Calu3 (cell line): ENCODE measurements at regions not wholly inside any gene's neighbourhood (a gene's known extent, or its start where the extent isn't known, plus 50 kb on each side); places are given as distances from the start of the nearest gene placed in this dataset.
A peak's percentile ranks its signal among the peaks of the same experiment; 100 is the strongest.
"Not testable (repeated sequence)": the region's sequence is repeated elsewhere in the genome, so short reads cannot be mapped to it uniquely, and the experiment has no call there.

Experiments used
- BruUV-seq: library from RNA; stranded (reverse); fragments of 400-500 nt; replicated peaks from 2 replicates; lab custom pipeline; 2021; lab: Mats Ljungman, UMichigan
- CTCF ChIA-PET: fragments of 300-600 bp; sonication (Branson Sonifier 250); formaldehyde crosslinking; loops from one replicate; lab custom pipeline; 2022; ENCODE audit warnings: antibody characterized with exemption; lab: Charles Lee
- DNase-seq: peaks from one replicate; pipeline ENCODE4 v3.0.0; 2022
- H3K27ac Mint-ChIP-seq: one replicate; pipeline ENCODE4 v1.8.0; 2022; ENCODE audit warnings: mixed read lengths; ENCODE audit not compliant: unreplicated experiment
- H3K27me3 Mint-ChIP-seq: one replicate; pipeline ENCODE4 v1.8.0; 2022; ENCODE audit warnings: mixed read lengths; ENCODE audit not compliant: unreplicated experiment
- H3K36me3 Mint-ChIP-seq: one replicate; pipeline ENCODE4 v1.8.0; 2022; ENCODE audit warnings: mild to moderate bottlenecking, moderate library complexity, mixed read lengths; ENCODE audit not compliant: insufficient read depth, unreplicated experiment
- H3K4me1 Mint-ChIP-seq: one replicate; pipeline ENCODE4 v1.8.0; 2022; ENCODE audit warnings: mild to moderate bottlenecking, low read depth, mixed read lengths; ENCODE audit not compliant: unreplicated experiment
- H3K4me3 Mint-ChIP-seq: one replicate; pipeline ENCODE4 v1.8.0; 2022; ENCODE audit warnings: mild to moderate bottlenecking, low read depth, moderate library complexity, mixed read lengths; ENCODE audit not compliant: unreplicated experiment
- H3K9me3 Mint-ChIP-seq: one replicate; pipeline ENCODE4 v1.8.0; 2022; ENCODE audit warnings: low read depth, mixed read lengths; ENCODE audit not compliant: unreplicated experiment
- CTCF ChIP-seq: fragments of 200-600 bp; IDR thresholded peaks from one replicate; pipeline ENCODE4 v1.8.0; 2022; ENCODE audit warnings: antibody characterized with exemption; ENCODE audit not compliant: unreplicated experiment
- intact Hi-C: fragments of 100-400 bp; cut with micrococcal nuclease; formaldehyde crosslinking; loops from one replicate; pipeline ENCODE4 v1.10.0; 2022; ENCODE audit not compliant: unreplicated experiment

- DNase-seq: no peak
- peaks cover 11% of the 10 kb centered on the region for H3K4me1 Mint-ChIP-seq
- CTCF ChIA-PET: no interaction called here
- no peak overlapping the region for H3K4me3 Mint-ChIP-seq
- no peak overlapping the region for H3K27ac Mint-ChIP-seq
- H3K9me3 Mint-ChIP-seq: peaks cover 3% of the 10 kb centered on the region
- peaks cover 64% of the 10 kb centered on the region for H3K27me3 Mint-ChIP-seq
- TF ChIP-seq CTCF: no peak
- intact Hi-C loops: no loop called here
- no peaks in the 10 kb centered on the region for H3K36me3 Mint-ChIP-seq
- no TSS peak for BruUV-seq
Measured at GRCh38 chr7:45435131-45435530, 139.0 kb upstream of the ADCY1 start.

GRCh38 chr7:45435846-45436245, 138.3 kb upstream of the ADCY1 start:
- no peaks in the 10 kb centered on the region for H3K36me3 Mint-ChIP-seq
- H3K4me3 Mint-ChIP-seq: no peak overlapping the region
- H3K4me1 Mint-ChIP-seq: peaks cover 11% of the 10 kb centered on the region
- H3K27ac Mint-ChIP-seq: no peak overlapping the region
- peaks cover 64% of the 10 kb centered on the region for H3K27me3 Mint-ChIP-seq
- intact Hi-C loops: no loop called here
- H3K9me3 Mint-ChIP-seq: peaks cover 3% of the 10 kb centered on the region
- TF ChIP-seq CTCF: no peak
- BruUV-seq: no TSS peak
- DNase-seq: peak; percentile 35
- CTCF ChIA-PET: no interaction called here

- intact Hi-C loops, H3K4me1 Mint-ChIP-seq, H3K36me3 Mint-ChIP-seq, H3K9me3 Mint-ChIP-seq, CTCF ChIA-PET, H3K4me3 Mint-ChIP-seq, H3K27ac Mint-ChIP-seq, BruUV-seq, DNase-seq: not testable (repeated sequence)
- H3K27me3 Mint-ChIP-seq: peaks cover 37% of the 10 kb centered on the region
Measured at GRCh38 chr7:45440776-45441175, 133.4 kb upstream of the ADCY1 start.

GRCh38 chr7:45443263-45443662, 130.9 kb upstream of the ADCY1 start:
- Mint-ChIP-seq H3K36me3 (no peaks in the 10 kb centered on the region), H3K9me3 (peaks cover 7% of the 10 kb centered on the region), H3K27ac (no peak overlapping the region), H3K4me3 (no peak overlapping the region), H3K27me3 (peaks cover 33% of the 10 kb centered on the region), H3K4me1 (peaks cover 8% of the 10 kb centered on the region)
- BruUV-seq: no TSS peak
- DNase-seq: no peak
- CTCF ChIA-PET: interaction anchor here (1.0 kb wide), 1 partner anchor 18 kb away, joined by 3 read pairs; no protein-coding TSS in a partner anchor
- intact Hi-C loops: no loop called here
- TF ChIP-seq CTCF: no peak

GRCh38 chr7:45446195-45446944, 127.8 kb upstream of the ADCY1 start:
- H3K9me3 Mint-ChIP-seq: peaks cover 7% of the 10 kb centered on the region
- H3K27ac Mint-ChIP-seq: no peak overlapping the region
- no peaks in the 10 kb centered on the region for H3K36me3 Mint-ChIP-seq
- no peak for TF ChIP-seq CTCF
- intact Hi-C loops: no loop called here
- H3K27me3 Mint-ChIP-seq: peaks cover 2% of the 10 kb centered on the region
- no TSS peak for BruUV-seq
- DNase-seq: peak; percentile 25
- no peak overlapping the region for H3K4me3 Mint-ChIP-seq
- CTCF ChIA-PET: no interaction called here
- H3K4me1 Mint-ChIP-seq: peaks cover 8% of the 10 kb centered on the region
